Stimulated activated naive B cell treated with anti-CD40 and anti-IgM and Interleukin-4, amounts not matched to agents 10 μg/mL and 1 μg/mL and 100 μg/mL, for 72 hours (primary cell): ENCODE measurements at regions not wholly inside any gene's neighbourhood (a gene's known extent, or its start where the extent isn't known, plus 50 kb on each side); places are given as distances from the start of the nearest gene placed in this dataset.
"Not testable (repeated sequence)": the region's sequence is repeated elsewhere in the genome, so short reads cannot be mapped to it uniquely, and the experiment has no call there.

Experiments used
- ATAC-seq, 2 donors: fragments of 150-1000 bp; cut with Tn5 transposase; replicated peaks; 2 replicates each; pipeline ENCODE4 v1.10.0; 2021; ENCODE audit warnings: moderate library complexity in 1 of 2
- DNase-seq: peaks from one replicate; pipeline ENCODE4 v3.0.0; 2021
- H3K27ac Mint-ChIP-seq: one replicate; pipeline ENCODE4 v1.8.0; 2022; ENCODE audit warnings: mild to moderate bottlenecking, mixed read lengths
- H3K27me3 Mint-ChIP-seq, 2 donors: one replicate each; pipeline ENCODE4 v1.8.0; 2022; ENCODE audit warnings: mixed read lengths in 2 of 2
- H3K36me3 Mint-ChIP-seq, 2 donors: one replicate each; pipeline ENCODE4 v1.8.0; 2022; ENCODE audit warnings: mixed read lengths in 2 of 2, mild to moderate bottlenecking in 1 of 2
- H3K4me1 Mint-ChIP-seq, 2 donors: one replicate each; pipeline ENCODE4 v1.8.0; 2022; ENCODE audit warnings: mixed read lengths in 2 of 2, mild to moderate bottlenecking in 1 of 2
- H3K4me3 Mint-ChIP-seq, 2 donors: one replicate each; pipeline ENCODE4 v1.8.0; 2022; ENCODE audit warnings: mild to moderate bottlenecking in 2 of 2, mixed read lengths in 2 of 2, moderate library complexity in 1 of 2
- H3K9me3 Mint-ChIP-seq, 2 donors: one replicate each; pipeline ENCODE4 v1.8.0; 2022; ENCODE audit warnings: mixed read lengths in 2 of 2, mild to moderate bottlenecking in 1 of 2

GRCh38 chr14:55858604-55859003, 259.6 kb upstream of the PELI2 start:
- DNase-seq (no peak), ATAC-seq (no peak)
- H3K4me1 Mint-ChIP-seq, result no peaks in the 10 kb centered on the region
- H3K27ac Mint-ChIP-seq, result no peak overlapping the region
- no peak overlapping the region for H3K4me3 Mint-ChIP-seq
- H3K36me3 Mint-ChIP-seq, result peaks cover 3 to 10% of the 10 kb centered on the region in 2 donors
- H3K9me3 Mint-ChIP-seq, result peaks cover 13 to 17% of the 10 kb centered on the region in 2 donors
- H3K27me3 Mint-ChIP-seq, result peaks cover 4 to 11% of the 10 kb centered on the region in 2 donors

DNA sequence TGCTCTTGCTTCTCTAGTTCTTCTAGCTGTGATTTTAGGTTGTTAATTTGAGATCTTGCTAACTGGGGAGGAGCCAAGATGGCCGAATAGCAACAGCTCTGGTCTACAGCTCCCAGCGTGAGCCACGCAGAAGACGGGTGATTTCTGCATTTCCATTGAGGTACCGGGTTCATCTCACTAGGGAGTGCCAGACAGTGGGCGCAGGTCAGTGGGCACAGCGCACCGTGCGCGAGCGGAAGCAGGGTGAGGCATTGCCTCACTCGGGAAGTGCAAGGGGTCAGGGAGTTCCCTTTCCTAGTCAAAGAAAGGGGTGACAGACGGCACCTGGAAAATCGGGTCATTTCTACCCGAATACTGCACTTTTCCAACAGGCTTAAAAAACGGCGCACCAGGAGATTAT, 256.6 kb upstream of the PELI2 start:
- not testable (repeated sequence) for H3K4me3 Mint-ChIP-seq, DNase-seq, H3K4me1 Mint-ChIP-seq, ATAC-seq, H3K27ac Mint-ChIP-seq
- H3K27me3 Mint-ChIP-seq, result peaks cover 4 to 11% of the 10 kb centered on the region in 2 donors
- H3K9me3 Mint-ChIP-seq, result peaks cover 25 to 27% of the 10 kb centered on the region in 2 donors
- H3K36me3 Mint-ChIP-seq, result peaks cover 8 to 19% of the 10 kb centered on the region in 2 donors

GRCh38 chr14:55864890-55865655, 253.1 kb upstream of the PELI2 start:
- ATAC-seq (no peak), DNase-seq (no peak)
- H3K27ac Mint-ChIP-seq, result no peak overlapping the region
- peaks cover 8 to 15% of the 10 kb centered on the region in 2 donors for H3K36me3 Mint-ChIP-seq
- H3K4me3 Mint-ChIP-seq, result no peak overlapping the region
- H3K9me3 Mint-ChIP-seq, result peaks cover 19 to 21% of the 10 kb centered on the region in 2 donors
- H3K27me3 Mint-ChIP-seq, result peaks cover 4 to 11% of the 10 kb centered on the region in 2 donors
- peaks cover 11 to 18% of the 10 kb centered on the region in 2 donors for H3K4me1 Mint-ChIP-seq

GRCh38 chr14:55867311-55867710, 250.9 kb upstream of the PELI2 start:
- ATAC-seq (no peak), DNase-seq (no peak)
- Mint-ChIP-seq H3K27ac (no peak overlapping the region), H3K9me3 (peaks cover 14 to 15% of the 10 kb centered on the region in 2 donors), H3K27me3 (peaks cover 3 to 6% of the 10 kb centered on the region in 2 donors), H3K4me1 (peaks cover 11 to 18% of the 10 kb centered on the region in 2 donors), H3K36me3 (peaks cover 5 to 15% of the 10 kb centered on the region in 2 donors), H3K4me3 (no peak overlapping the region)

DNA sequence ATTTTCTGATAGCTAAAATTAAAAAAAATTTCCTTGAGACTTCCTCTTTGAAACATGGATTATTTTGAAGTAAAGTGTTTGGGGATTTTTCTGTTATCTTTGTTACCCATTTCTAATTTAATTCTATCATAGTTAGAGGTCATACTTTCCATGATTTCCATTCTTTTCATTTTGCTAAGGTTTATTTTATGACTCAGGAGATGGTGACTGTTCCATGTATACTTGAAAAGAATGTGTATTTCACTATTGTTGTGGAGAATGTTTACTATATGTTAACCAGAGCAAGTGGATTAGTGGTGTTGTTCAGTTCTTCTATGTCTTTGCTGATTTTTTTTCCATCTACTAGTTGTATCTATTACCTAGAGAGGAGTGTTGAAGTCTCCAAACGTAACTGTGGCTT, 250.5 kb upstream of the PELI2 start:
- peaks cover 5 to 13% of the 10 kb centered on the region in 2 donors for H3K36me3 Mint-ChIP-seq
- H3K4me1 Mint-ChIP-seq, result peaks cover 11 to 18% of the 10 kb centered on the region in 2 donors
- H3K4me3 Mint-ChIP-seq, result no peak overlapping the region
- DNase-seq (no peak), ATAC-seq (no peak)
- peaks cover 14 to 15% of the 10 kb centered on the region in 2 donors for H3K9me3 Mint-ChIP-seq
- H3K27me3 Mint-ChIP-seq, result peaks cover 7 to 9% of the 10 kb centered on the region in 2 donors
- no peak overlapping the region for H3K27ac Mint-ChIP-seq

DNA sequence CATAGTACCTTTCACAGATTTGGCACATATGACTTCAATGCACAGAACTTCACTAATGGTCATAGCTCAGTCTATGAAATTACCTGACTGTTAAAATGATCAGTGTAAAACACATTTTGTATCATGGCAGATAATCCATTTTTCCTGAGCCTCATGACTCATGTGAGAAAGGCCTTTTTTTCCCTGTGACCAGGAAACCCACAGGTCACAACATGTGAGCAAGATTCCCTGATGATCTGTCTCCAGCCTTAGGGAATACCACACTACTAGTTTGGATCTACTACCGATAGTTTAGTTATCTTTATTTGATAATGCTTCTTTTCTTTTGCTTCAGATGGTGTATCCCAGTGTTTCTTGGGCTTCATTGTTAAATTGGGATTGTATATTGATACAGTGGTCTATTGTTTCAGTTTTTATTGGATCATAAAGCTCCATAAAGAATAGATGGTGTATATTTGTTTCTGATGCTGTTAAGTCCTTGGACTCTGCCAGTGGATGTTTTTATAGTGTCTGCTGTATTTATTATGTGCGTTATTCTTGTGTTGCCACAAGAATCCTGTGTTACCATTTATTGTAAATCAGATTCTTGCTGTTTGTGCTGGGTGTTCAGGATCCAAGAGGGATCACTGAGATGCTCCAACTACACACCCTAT, 248.7 kb upstream of the PELI2 start:
- Mint-ChIP-seq H3K9me3 (peaks cover 3 to 5% of the 10 kb centered on the region in 2 donors), H3K36me3 (peaks cover 2 to 3% of the 10 kb centered on the region in 2 donors), H3K4me1 (peaks cover 11 to 18% of the 10 kb centered on the region in 2 donors), H3K27me3 (peaks cover 8 to 10% of the 10 kb centered on the region in 2 donors), H3K4me3 (no peak overlapping the region), H3K27ac (no peak overlapping the region)
- DNase-seq (no peak), ATAC-seq (no peak)

DNA sequence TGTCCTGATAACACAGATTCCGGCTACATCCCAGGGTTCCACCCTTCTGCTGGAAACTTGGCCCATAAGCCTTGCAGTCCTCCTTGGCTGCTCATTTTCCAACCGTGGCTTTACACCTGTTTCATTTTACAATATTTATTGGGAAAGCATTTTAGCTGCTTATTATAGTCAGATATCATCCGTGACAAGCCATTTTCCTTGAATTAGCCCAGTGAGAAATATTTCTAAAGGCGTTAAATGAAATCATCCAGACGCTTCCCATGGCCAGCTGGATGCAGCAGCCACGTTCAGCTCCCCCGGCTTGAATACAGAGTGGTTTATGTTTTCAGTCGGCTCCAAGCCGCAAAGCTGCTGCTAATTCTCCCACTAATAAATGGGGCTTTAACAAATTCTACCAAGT, 245.0 kb upstream of the PELI2 start:
- peaks cover 10 to 12% of the 10 kb centered on the region in 2 donors for H3K27me3 Mint-ChIP-seq
- no peak for DNase-seq
- H3K27ac Mint-ChIP-seq, result no peak overlapping the region
- no peak overlapping the region for H3K4me3 Mint-ChIP-seq
- ATAC-seq, result no peak
- H3K36me3 Mint-ChIP-seq, result no peaks in the 10 kb centered on the region
- no peaks in the 10 kb centered on the region for H3K4me1 Mint-ChIP-seq
- peaks cover 0 to 3% of the 10 kb centered on the region in 2 donors for H3K9me3 Mint-ChIP-seq

DNA sequence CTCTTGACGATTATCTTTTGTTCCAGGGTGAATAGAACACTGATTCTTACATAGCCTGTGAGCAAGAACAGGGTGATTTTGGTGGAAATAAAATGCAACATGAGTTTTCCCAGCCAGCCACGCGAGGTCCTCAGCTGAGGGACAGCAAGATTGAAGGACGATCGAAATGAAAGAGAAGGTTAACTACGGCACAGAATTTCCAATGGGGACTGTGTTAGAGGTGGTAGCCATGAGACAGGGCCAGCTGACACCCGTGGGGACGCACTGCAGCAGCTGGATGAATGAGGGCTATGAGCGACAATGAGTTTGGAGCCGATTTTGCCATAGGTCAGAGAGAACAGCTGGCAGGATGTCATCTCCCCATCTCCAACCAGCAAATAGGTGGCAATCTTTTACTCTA, 243.4 kb upstream of the PELI2 start:
- no peak for ATAC-seq
- Mint-ChIP-seq H3K4me3 (no peak overlapping the region), H3K9me3 (no peaks in the 10 kb centered on the region), H3K27ac (no peak overlapping the region), H3K4me1 (no peaks in the 10 kb centered on the region), H3K36me3 (no peaks in the 10 kb centered on the region), H3K27me3 (peaks cover 10 to 12% of the 10 kb centered on the region in 2 donors)
- no peak for DNase-seq

GRCh38 chr14:55877942-55878341, 240.3 kb upstream of the PELI2 start:
- H3K4me1 Mint-ChIP-seq, result no peaks in the 10 kb centered on the region
- H3K36me3 Mint-ChIP-seq, result no peaks in the 10 kb centered on the region
- ATAC-seq, result no peak

DNA sequence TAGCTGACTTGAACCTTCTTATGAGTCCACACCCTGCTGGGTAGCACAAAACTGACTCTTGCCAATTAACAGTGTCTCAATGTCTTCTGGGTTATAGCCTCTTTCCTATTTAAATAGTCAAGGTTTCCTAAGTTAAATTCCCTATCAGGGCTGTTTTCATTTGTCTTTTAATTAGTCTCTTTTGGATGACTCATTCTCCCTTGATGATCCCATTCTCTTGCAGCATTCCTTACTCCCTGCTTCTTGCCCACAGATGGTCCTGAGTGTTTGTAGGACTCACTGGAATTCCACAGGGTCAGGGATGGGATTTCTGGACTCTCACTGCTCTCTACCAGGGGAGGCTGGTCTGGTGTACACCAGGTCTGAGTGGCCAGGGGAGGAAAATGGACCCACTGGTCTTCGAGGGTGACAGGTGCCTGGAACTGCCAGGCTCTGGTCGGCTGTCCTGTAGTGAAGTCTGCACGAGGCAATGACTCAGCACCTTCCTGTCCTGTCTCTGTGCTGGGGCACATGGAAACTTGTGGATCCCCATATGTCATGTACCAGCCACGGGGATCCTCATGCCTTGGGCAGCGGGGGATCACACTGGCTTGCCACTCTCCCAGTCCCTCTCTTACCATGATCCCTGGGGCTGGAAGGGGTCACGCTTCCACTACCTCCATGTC, 236.5 kb upstream of the PELI2 start:
- Mint-ChIP-seq H3K36me3 (no peaks in the 10 kb centered on the region), H3K27ac (no peak overlapping the region), H3K4me3 (no peak overlapping the region), H3K4me1 (no peaks in the 10 kb centered on the region), H3K27me3 (peaks cover 13 to 14% of the 10 kb centered on the region in 2 donors), H3K9me3 (peaks cover 0 to 2% of the 10 kb centered on the region in 2 donors)
- DNase-seq (no peak), ATAC-seq (no peak)

More at GRCh38 chr14:55877942-55878341, 240.3 kb upstream of the PELI2 start:
- Mint-ChIP-seq H3K27me3 (peaks cover 9 to 11% of the 10 kb centered on the region in 2 donors), H3K9me3 (peaks cover 0 to 2% of the 10 kb centered on the region in 2 donors), H3K27ac (no peak overlapping the region), H3K4me3 (no peak overlapping the region)
- no peak for DNase-seq

DNA sequence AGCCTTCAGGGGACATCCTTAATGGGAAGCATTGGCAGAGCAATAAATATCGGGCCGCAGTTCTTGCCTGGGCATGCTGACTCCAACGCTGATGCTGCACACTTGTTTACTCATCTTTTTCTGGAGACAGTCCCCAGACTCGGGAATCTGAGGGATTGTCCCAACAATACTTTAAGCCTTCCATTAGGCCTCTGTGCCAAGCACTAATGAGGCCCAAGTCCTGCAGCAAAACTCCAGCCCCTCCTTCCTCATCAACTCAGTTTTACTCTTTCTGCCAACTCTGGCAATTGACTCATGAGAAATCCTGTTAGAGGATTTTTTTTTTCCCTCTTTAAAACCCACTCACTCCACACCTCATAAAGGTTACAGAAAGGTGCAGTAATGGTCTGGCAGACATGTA, 233.4 kb upstream of the PELI2 start:
- ATAC-seq (no peak), DNase-seq (no peak)
- Mint-ChIP-seq H3K27me3 (peaks cover 18 to 20% of the 10 kb centered on the region in 2 donors), H3K4me1 (no peaks in the 10 kb centered on the region), H3K36me3 (no peaks in the 10 kb centered on the region), H3K9me3 (peaks cover 0 to 2% of the 10 kb centered on the region in 2 donors), H3K27ac (no peak overlapping the region), H3K4me3 (no peak overlapping the region)

- no peak overlapping the region for H3K27ac Mint-ChIP-seq
- no peaks in the 10 kb centered on the region for H3K9me3 Mint-ChIP-seq
- H3K4me1 Mint-ChIP-seq, result no peaks in the 10 kb centered on the region
- H3K4me3 Mint-ChIP-seq, result no peak overlapping the region
- peaks cover 10 to 18% of the 10 kb centered on the region in 2 donors for H3K27me3 Mint-ChIP-seq
- ATAC-seq (no peak), DNase-seq (no peak)
- H3K36me3 Mint-ChIP-seq, result no peaks in the 10 kb centered on the region
These were observed 229.1 kb upstream of the PELI2 start for GRCh38 chr14:55889124-55889523.

- Mint-ChIP-seq H3K9me3 (no peaks in the 10 kb centered on the region), H3K4me3 (no peak overlapping the region)
- ATAC-seq, result no peak
These were observed 226.5 kb upstream of the PELI2 start for GRCh38 chr14:55891692-55892091.

GRCh38 chr14:55892906-55893305, 225.3 kb upstream of the PELI2 start:
- Mint-ChIP-seq H3K4me1 (no peaks in the 10 kb centered on the region), H3K9me3 (no peaks in the 10 kb centered on the region), H3K4me3 (no peak overlapping the region), H3K27me3 (peaks cover 0 to 5% of the 10 kb centered on the region in 2 donors), H3K27ac (no peak overlapping the region), H3K36me3 (no peaks in the 10 kb centered on the region)
- DNase-seq, result no peak
- ATAC-seq, result no peak

More at GRCh38 chr14:55891692-55892091, 226.5 kb upstream of the PELI2 start:
- Mint-ChIP-seq H3K27me3 (peaks cover 4 to 12% of the 10 kb centered on the region in 2 donors), H3K36me3 (no peaks in the 10 kb centered on the region), H3K4me1 (no peaks in the 10 kb centered on the region), H3K27ac (no peak overlapping the region)
- DNase-seq, result no peak
